Neural cell (in vitro differentiated cells): ENCODE measurements at regions not wholly inside any gene's neighbourhood (a gene's known extent, or its start where the extent isn't known, plus 50 kb on each side); places are given as distances from the start of the nearest gene placed in this dataset.

ENCODE experiments used
- EP300 ChIP-seq: fragments of 450-650 bp; conservative IDR thresholded peaks from 2 replicates; pipeline ENCODE4 v1.6.1; 2014; ENCODE audit warnings: antibody characterized with exemption, mild to moderate bottlenecking, moderate library complexity; ENCODE audit not compliant: poor library complexity, severe bottlenecking
- EZH2 ChIP-seq: fragments of 200-600, 300-800 bp; shearing (Covaris generic), sonication (generic); IDR thresholded peaks from 2 replicates; pipeline ENCODE4 v1.6.1; 2014; ENCODE audit warnings: antibody characterized with exemption, low read length, borderline replicate concordance, mild to moderate bottlenecking; ENCODE audit not compliant: insufficient read depth, poor library complexity, severe bottlenecking
- POLR2AphosphoS5 ChIP-seq: IDR thresholded peaks from 2 replicates; pipeline ENCODE4 v1.6.1; 2012
- RAD21 ChIP-seq: fragments of 450-650 bp; conservative IDR thresholded peaks from 2 replicates; pipeline ENCODE4 v1.6.1; 2014; ENCODE audit warnings: antibody characterized with exemption, mild to moderate bottlenecking, moderate library complexity
- REST ChIP-seq: IDR thresholded peaks from 2 replicates; pipeline ENCODE4 v1.6.1; 2012; ENCODE audit warnings: borderline replicate concordance
- TAF1 ChIP-seq: IDR thresholded peaks from 2 replicates; pipeline ENCODE4 v1.6.1; 2012; ENCODE audit warnings: low read depth
- TF ChIP-seq, protein P1 (sequence below): fragments of 450-650 bp; IDR thresholded peaks from 2 replicates; pipeline ENCODE4 v1.5.1; 2014; ENCODE audit warnings: antibody characterized with exemption, mild to moderate bottlenecking, moderate library complexity; ENCODE audit not compliant: poor library complexity, severe bottlenecking

DNA sequence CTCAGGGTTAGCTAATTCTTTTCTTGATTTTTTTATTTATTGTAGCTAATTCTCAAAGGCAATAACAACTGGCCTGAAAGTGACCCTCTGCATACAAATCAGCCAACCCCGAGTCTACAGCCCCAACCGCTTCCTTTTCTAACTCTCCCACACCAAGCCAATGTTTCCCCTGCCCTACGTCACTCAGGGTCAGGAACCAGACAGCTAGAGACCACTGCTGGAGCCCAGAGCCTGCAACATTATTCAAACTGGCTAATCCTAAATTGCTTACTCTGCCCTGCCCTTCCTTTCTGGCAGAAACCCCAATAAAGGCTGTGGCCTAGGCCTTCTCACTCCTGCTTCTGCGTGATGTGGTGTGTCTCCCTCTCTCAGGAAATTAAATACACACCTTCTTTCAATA is 320.7 kb downstream of the CBLN4 start:
- TF ChIP-seq, protein P1, sequence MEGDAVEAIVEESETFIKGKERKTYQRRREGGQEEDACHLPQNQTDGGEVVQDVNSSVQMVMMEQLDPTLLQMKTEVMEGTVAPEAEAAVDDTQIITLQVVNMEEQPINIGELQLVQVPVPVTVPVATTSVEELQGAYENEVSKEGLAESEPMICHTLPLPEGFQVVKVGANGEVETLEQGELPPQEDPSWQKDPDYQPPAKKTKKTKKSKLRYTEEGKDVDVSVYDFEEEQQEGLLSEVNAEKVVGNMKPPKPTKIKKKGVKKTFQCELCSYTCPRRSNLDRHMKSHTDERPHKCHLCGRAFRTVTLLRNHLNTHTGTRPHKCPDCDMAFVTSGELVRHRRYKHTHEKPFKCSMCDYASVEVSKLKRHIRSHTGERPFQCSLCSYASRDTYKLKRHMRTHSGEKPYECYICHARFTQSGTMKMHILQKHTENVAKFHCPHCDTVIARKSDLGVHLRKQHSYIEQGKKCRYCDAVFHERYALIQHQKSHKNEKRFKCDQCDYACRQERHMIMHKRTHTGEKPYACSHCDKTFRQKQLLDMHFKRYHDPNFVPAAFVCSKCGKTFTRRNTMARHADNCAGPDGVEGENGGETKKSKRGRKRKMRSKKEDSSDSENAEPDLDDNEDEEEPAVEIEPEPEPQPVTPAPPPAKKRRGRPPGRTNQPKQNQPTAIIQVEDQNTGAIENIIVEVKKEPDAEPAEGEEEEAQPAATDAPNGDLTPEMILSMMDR, result no peak
- TF ChIP-seq REST (no peak), RAD21 (no peak), POLR2AphosphoS5 (no peak), EZH2 (no peak), TAF1 (no peak), EP300 (no peak)
